Left forelimb (tissue), 1 donor: ENCODE measurements at regions not wholly inside any gene's neighbourhood (a gene's known extent, or its start where the extent isn't known, plus 50 kb on each side); places are given as distances from the start of the nearest gene placed in this dataset.

Experiments used
- DNase-seq: peaks from one replicate; pipeline ENCODE4 v3.0.0-alpha.2; 2018; ENCODE audit warnings: low spot score

DNA sequence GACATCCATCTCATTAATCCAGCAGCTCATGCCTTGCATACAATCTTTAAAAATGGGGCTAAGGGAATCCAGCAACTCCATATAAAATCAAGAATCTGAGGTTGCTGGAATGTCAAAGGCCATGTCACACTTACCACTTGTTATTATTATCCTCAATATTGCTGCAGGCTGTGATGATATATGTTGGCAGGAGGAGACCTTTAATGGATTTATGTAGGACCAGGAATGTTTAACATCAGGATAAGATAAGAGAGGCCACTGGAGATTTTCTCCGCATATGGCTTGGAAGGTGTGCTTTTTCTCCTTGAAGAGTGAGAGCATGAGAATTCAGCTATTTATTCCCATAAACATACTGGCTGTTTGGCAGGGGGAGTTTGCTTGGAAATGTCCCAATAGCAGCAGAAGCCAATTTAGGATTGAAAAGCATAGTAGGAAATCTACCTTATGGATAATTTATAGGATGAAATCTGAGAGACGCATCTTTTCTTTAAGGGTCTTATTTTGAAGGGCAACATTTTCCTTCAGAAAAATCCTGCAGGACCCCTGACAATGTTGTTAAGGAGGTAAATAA lies 481.4 kb downstream of the AGTPBP1 start:
- DNase-seq: no peak

DNA sequence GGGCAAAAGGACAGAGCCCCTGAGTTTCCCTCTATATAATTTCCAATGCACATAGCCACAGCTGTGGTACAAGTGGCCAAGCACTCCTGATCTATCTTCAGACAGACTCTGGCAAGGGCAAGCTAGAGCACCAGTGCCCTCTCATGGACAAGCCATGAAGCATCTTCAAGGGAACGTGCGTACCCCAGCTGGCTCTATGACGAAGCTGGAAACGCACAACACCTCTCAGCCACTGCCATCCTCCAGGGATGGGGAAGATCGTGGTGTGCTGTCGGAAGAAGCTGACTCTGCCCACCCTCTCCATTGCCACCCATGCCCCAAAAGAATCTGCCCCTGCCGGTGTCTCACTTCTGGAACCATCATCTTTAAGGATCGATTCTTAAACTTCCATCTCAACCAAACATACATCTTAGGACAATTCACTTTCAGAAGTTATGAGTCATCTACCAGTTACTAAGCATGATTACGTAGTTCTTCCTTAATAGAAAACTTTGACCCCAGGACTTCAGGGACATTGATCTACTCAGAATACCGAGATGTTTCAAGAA lies 482.9 kb downstream of the AGTPBP1 start:
- peak; percentile 75 for DNase-seq

DNA sequence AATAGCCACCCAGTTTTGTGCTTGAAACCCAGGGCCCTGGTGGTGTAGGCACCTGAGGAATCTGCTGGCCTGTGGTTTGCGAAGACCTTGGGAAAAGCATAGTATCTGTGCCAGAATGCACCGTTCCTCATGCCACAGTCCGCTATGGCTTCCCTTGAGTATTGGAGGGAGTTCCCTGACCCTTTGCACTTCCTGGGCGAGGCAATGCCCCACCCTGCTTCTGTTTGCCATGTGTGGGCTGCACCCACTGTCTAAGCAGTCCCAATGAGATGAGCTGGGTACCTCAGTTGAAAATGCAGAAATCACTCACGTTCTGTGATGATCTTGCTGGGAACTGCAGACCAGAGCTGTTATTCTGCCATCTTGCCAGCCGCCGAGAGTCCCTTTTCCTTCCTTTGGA lies 483.5 kb downstream of the AGTPBP1 start:
- DNase-seq: no peak

DNA sequence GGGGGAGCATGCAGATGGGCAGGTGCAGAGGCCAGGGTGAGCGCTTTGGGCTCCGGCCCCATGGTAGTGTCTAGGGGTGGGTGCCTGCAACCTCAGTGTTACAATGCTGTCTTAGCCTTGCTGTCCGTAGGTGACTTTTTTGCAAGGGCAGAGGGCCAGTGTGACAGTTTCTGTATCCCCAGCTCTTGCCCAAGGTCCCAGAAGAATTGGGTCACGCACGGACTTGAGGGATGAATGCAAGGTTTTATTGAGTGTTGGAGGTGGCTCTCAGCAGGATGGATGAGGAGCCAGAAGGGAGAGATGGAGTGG lies 492.5 kb downstream of the AGTPBP1 start:
- DNase-seq: no peak

DNA sequence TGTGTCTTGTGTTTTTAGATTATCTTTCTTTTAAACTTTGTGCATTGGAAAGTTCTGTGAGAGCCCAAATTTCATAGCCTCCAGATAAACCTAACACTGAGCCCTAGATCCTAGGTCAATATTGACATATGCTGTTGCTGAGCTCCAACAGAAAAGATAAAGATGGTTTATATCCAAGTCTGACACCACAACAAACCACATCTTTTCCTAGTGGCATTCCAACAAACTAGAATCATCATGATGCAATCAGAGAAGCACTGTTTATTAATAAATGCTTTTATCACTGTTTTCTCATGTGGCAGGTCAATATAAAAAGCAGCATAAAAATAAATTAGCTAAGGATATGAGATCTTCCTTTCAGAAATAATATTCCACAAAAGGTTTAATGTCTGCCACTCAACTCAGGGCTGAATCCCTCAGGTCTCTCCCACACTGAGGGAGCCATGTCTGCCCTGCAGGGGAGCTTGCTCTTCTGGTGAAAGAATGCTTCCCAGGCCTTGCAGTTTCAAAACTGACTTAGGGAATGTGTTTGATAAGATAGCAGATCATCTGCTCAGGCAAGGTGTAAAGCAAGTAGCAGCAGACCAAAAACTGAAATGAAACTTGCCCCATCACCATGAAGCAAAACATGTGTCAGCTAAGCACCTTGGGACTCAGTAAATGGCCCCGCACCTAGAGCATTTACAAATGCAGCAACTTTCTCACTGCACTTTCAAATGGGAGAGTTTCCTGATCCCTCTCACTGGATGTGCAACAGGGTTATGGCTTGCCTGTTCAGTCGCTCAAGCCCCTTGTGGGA lies 493.0 kb downstream of the AGTPBP1 start:
- DNase-seq: no peak

DNA sequence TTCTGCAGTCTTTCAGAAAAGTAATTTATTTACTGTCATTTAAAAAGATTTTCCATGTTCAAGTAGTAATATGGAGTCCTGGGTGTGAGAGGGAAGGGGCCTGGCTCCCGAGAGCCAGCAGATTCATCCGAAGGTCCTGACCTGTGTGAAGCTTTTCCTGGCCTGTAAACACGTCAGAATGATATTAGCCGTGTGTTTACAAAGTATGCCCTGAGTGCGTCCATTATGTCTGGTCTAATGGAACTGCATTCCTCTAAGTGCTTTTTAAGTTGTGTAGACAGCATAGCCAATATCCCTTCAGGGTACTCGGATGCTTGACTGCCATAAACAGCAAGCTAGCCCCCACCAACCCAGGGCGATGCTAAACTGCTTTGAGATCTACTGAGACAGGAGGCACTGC lies 495.2 kb downstream of the AGTPBP1 start:
- no peak for DNase-seq

DNA sequence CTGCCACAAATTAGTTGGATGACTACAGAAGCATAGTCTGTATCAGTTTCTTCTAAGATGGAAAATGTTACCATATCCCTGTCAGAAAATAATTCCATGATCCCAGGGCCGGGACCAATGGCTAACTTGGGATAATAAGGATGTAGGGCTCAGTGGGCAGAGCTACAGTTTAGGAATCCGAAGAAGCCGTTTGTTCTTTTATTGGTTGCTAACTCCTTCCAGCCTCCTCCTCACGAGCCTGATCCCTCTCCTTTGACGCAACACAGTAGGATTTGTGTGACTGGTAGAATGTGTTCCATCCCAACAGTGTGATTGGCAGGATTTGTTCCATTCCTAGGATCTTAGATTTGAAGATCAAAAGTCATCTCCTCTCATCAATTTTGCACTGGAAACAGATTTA lies 496.9 kb downstream of the AGTPBP1 start:
- no peak for DNase-seq

DNA sequence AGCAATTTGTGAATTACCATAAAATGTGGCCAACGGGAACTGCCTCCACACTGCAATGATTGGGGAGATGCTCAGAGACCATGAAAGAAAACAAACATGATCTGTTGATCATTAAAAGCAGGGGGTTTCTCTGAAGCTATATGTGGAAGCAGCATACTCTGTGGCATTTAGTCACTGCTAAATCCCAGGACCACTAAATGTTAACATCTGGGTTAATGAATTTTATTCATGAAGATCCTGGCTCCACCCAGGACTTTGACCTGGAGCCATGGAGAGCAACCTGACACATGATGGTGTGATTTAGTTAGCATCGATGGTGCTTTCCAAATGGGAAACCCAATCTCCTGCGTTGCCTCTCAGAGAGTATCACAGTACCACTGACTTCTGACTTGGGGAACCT lies 497.8 kb downstream of the AGTPBP1 start:
- no peak for DNase-seq

DNA sequence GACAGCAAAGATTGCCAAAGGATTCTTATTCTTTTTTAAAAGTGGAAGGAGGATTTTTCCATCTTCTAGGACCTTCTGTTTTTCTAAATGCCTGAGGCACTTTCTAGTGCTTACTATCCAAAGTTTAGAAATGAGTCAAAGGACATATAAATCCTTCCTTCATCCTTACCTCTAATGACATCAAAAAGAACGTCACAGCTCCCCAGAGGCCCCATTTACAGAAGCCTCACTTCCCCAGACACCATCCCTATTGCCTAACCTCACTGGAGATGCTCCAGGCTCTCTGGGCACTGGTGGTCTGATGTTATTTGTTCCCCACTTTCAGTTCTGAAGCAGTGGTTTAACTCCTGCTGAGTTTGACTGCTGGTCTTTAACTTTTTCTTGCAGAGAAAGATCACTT lies 504.3 kb downstream of the AGTPBP1 start:
- no peak for DNase-seq

DNA sequence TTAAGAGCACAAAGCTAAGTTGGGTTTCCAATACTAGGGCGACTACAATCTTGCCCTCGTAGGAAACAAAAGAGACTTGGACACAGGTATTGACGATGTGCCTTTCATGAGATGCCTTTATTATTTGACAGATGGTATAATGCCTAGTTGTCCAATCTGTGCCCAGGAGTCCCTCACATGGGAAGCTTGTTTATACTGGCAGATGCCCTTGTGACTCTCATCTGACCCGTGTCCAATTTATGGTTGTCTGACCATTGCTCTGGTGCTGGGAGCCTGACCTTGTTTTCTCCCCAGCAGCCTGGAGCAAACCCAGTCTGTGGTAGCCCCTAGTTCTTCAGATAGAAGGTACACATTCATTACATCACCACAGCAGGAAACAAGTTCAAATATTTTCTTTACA lies 511.7 kb downstream of the AGTPBP1 start:
- no peak for DNase-seq

DNA sequence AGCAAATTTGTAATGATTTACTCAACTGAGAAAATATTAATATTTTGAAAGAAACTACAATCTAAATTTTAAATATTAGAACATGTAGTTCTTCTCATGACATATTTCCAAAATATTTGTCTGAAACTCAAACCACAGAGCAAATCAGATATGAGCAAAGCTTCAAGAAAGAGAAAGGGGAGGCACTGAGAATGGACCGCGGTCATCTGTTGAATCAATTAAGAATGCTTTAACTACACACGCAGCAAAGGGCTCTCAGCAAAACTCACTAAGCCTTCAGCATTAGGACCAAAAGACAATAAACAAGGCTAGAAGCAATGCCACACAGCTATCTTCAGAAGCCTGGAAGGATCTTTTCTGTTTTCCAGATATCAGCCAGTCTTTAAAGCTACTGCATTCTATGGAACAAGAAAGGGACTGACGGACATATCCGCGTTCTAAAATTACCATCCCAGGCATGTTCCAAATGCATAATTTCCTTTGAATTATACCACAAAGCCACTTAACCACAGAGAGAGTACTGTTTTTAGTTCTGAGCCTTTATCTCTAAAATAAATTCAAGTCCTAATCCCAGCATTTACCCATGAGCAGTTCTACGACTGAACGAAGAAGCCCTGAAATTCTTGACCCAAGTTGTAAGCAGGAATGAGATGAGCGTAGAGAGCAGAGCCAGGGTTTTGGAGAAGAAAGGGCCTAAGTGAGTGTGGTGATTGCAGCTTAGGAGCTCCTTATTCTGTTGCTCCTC lies 513.5 kb downstream of the AGTPBP1 start:
- no peak for DNase-seq

DNA sequence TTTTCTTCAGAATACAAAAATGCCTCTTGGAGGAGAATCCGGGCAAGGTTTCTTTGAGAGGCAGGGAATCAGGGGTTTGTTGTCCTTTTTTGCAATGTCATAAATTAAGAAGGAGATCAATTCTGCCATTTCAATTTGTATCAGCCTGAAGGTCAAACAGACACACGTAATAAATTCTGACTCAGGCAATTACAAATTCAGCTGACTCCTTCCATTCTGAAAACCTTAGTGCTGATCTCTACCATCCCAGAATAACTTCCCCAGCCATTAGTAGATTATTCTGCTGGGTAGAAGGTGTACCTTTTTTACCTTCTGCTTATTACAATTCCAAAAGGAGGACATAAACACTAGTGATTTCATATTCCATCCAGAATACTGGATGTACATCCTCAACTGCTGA lies 516.6 kb downstream of the AGTPBP1 start:
- DNase-seq: no peak

DNA sequence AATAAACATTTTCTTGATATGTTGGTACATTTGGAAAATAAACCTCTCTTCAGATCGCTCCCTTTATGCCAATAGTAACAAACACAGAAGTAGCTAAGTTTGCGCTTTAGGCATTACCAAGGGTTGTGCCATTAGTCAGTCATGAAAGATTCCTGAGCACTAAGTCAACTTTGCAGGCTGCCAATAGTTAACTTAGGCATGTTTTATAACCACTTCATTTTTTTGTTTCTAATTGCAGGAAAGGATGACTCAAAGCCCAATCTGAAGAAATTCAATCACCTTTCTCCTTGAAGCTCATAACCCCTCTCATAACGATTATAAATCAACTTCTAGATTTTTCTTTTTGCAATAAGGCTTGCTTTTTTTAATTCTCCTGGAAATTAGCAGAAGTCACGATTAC lies 517.0 kb downstream of the AGTPBP1 start:
- no peak for DNase-seq

DNA sequence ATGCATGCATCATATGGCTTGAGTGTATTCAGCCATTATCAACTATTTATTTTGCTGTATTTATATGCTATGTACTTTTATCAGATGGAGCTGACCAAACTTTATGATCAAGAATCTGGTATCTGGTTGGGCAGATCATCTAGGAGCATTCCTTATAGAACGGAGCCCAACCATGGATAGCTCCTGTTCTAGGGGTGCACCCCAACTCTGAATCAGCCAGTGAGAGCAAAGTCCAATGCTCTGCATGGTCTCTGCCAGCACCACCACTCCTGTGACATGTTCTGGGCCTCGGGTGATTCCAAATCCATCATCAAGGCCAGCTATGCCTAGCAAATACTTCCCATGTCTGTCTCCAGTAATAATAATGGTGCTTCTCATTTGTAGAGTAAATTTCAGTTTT lies 517.5 kb downstream of the AGTPBP1 start:
- no peak for DNase-seq

DNA sequence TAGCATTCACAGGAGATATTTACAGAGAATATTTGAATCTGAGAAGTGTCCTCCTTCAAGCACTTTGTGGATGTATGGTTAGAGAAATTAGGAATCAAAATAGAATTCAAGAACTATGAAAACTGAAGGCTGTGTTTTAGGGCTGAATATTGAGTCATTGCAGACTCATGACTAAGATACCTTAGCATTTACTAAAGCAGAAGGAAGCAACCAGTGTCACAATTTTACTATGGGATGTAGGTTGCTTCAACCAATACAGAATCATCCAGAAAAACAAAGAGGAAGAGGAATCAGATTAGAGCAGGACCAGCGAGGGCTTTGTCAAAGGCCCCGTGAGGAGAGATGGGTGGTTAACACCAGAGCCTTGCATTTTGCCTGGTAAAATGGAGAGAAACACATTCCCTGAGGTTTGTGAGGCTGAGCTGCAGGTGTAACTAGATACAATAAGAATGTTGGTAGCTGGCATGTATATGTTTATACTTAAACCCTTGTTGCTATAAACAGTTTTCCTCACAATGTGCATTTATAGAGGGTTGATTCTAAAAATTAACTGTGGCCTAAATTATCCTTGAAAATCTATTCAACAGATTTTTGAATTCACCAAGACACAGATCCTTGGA lies 518.1 kb downstream of the AGTPBP1 start:
- no peak for DNase-seq

DNA sequence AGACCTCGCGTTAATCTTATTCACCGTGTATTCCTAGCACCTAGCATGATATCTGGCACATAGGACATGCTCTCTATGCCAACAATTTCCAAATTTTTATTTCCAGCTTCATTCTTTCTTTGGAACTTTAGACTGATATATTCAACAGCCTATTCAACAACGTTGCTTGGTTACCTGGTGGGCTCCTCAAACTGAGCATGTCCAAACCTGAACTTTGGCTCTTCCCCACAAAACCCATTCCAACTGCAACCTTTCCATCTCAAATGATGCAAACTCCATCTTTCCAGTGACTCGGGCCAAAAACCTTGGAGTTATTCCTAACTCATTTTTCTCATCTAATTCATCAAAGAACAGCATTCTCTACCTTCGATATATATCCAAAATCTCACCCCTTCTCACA lies 525.2 kb downstream of the AGTPBP1 start:
- DNase-seq: no peak

DNA sequence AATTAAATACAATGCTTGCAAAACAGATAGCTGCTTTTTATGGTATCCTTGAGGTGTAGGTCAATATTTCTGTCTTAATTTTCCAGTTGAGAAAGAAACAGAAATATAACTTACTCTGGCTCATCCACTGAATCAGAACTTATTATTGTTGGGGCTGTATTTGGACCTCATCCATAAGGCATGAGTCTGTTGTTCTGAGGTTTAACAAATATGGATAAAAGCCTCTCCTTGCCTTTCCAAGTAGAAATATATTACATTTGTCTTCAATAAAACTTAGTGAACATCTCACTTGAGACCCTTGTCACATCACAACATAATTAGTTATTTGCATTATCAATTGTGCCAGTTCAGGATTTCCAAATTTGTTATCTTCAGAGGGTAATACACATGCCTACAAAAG lies 525.8 kb downstream of the AGTPBP1 start:
- no peak for DNase-seq

DNA sequence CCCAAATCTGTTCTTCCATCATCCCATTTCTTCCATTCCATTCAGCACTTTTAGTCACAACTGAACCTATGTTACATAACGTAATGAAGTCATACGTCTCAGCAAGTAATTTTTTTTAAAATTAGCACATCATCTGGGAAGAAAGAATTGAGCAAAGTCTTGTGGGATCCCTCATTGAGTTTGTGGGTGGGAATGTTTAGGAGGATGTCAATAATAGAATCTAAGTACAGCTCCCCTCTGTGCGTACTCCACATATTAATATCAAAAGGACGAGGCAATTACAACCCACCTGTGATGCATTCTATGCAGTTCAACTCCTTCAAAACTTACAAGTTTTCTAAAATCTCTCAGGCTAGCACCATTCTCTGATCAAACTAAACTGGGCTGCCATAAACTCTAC lies 526.3 kb downstream of the AGTPBP1 start:
- DNase-seq: no peak

DNA sequence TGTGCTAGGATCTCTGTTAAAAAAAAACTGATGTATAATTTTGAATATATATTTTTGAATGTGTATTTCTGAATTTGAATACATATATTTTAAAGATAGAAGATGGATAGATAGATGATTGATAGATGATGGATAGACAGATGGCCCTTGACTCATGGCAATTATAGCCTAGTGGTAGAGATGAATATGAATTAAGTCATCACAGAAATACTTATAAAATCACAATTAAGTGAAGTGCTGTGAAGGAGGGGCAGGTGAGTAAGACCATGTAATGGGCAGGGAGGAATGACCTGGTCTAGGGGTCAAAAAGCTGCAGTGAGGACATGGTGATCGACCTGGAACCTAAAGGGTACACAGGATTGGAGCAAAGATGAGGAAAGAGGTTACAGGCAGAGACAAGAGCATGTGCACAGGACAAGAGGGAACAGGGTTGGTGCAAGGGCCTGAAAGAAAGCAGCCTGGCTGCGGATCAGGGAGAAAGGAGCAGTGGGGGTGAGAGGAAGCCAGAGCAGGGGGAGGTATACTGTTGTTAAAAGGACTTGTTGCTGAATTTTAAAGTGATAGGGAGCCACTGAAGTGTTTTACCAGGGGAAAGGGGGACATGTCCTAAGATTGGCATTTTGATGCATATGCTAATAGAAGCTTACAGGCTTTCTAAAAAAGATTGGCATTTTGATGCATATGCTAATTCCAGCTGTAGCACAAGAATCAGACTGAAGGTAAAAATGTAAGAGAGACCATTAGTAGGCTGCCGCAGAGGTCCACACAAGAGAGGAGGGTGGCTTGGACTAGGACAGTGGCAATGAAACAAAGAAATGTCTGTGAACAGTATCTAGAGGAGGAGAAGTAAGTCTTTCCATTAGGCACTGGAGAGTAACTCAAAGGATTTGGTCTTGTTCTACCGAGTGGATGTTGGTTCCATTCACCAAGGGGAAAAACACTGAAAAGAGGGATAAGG lies 527.8 kb downstream of the AGTPBP1 start:
- DNase-seq: no peak

DNA sequence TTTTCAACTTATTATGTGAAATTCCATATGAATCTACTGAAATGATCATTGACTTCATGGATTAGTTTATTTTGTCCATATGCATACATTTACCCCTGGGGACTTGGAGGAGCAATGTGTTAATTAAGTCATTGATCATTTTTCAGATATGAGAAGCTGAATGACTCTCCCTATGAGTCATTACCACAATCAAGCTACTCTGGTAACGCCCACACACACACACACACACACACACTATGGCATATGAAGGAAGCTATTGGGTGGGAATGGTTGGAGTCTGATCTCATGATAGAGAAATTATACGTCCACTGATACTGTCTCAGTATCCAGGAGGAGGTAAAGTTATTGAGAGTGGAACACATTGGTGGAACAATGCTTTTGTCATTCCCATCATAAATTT lies 528.9 kb downstream of the AGTPBP1 start:
- DNase-seq: no peak

DNA sequence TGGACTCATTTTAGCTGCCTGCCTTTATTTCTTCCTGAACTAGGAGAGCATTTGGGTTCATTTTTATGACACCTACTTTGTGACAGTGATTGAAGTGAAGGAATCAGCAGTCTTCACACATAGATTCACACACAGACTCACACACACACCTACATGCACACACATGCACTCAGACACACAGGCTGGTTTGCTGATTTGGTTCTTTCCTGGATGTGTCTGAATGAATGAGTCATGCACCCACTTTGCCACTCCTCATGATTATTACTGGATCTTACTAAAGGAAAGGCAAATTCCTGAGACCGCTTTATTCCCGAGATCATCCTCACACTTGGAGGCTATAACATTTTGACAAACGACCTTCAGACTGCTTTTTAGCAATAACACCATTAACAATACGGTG lies 529.5 kb downstream of the AGTPBP1 start:
- DNase-seq: no peak

DNA sequence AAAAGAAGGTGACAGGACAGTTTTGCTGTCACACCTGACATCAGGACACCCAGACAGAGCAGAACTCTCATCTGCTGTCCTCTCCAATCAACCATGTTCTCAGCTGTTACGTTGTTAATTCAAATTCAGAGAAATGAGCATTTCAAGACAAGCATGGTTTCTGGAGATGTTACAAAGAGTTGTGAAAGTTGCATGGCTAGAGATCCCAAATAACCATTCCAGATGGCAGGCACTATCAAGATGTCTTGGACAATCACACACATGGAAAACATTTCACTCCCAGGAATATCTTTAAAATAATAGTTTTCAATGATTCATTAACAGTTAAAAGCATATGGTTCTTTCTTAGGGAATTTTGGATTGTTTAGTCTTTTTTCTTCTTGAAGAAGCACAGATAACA lies 533.1 kb downstream of the AGTPBP1 start:
- no peak for DNase-seq
